ENCODE measurements at regions not wholly inside any gene's neighbourhood (a gene's known extent, or its start where the extent isn't known, plus 50 kb on each side); places are given as distances from the start of the nearest gene placed in this dataset.

- no peaks in the 10 kb centered on the region for H3K36me3 ChIP-seq (ENCODE audit: control insufficient read depth, low read length)
- TF ChIP-seq EZH2phosphoT487 (IDR thresholded peaks at IDR 0.05; ENCODE audit: borderline replicate concordance, low read length) (no peak), CTCF (IDR thresholded peaks at IDR 0.05; ENCODE audit: low read depth, low read length, poor library complexity, severe bottlenecking) (no peak)
- H4K20me1 ChIP-seq (ENCODE audit: control insufficient read depth, insufficient read depth, low read depth, low read length) = no peaks in the 10 kb centered on the region
- no peak overlapping the region for H3K4me3 ChIP-seq (ENCODE audit: low read length)
- H3K27ac ChIP-seq (ENCODE audit: low read depth, low read length) = no peak overlapping the region
- H3K4me1 ChIP-seq (ENCODE audit: control insufficient read depth, low read length) = no peaks in the 10 kb centered on the region
- no peaks in the 10 kb centered on the region for H3K79me2 ChIP-seq (ENCODE audit: control insufficient read depth, low read length)
- H3F3A ChIP-seq (ENCODE audit: control insufficient read depth, insufficient read depth) = no peaks in the 10 kb centered on the region
- no peak overlapping the region for H3K4me2 ChIP-seq (ENCODE audit: low read length)
- peaks cover 36% of the 10 kb centered on the region for H3K27me3 ChIP-seq (ENCODE audit: control insufficient read depth, low read length)
- no peaks in the 10 kb centered on the region for H3K9me3 ChIP-seq (ENCODE audit: control insufficient read depth, insufficient read depth, low read length)
- H3K9me2 ChIP-seq (replicated peaks; ENCODE audit: control insufficient read depth, low read length) = no peaks in the 10 kb centered on the region
Observed at GRCh38 chr15:70519004-70519365, 244.4 kb downstream of the UACA start.

- Histone ChIP-seq H3K9me3 (ENCODE audit: control insufficient read depth, insufficient read depth, low read length) (no peaks in the 10 kb centered on the region), H4K20me1 (ENCODE audit: control insufficient read depth, insufficient read depth, low read depth, low read length) (no peaks in the 10 kb centered on the region)
- TF ChIP-seq CTCF (IDR thresholded peaks at IDR 0.05; ENCODE audit: low read depth, low read length, poor library complexity, severe bottlenecking) = no peak
- no peak for TF ChIP-seq EZH2phosphoT487 (IDR thresholded peaks at IDR 0.05; ENCODE audit: borderline replicate concordance, low read length)
Observed at GRCh38 chr15:70518201-70519003, 245.0 kb downstream of the UACA start.

GRCh38 chr15:70517194-70517590 lies 246.2 kb downstream of the UACA start:
- no peaks in the 10 kb centered on the region for H3K36me3 ChIP-seq (ENCODE audit: control insufficient read depth, low read length)
- H3K4me3 ChIP-seq (ENCODE audit: low read length) = no peak overlapping the region
- H3K27me3 ChIP-seq (ENCODE audit: control insufficient read depth, low read length) = peaks cover 37% of the 10 kb centered on the region
- TF ChIP-seq CTCF (IDR thresholded peaks at IDR 0.05; ENCODE audit: low read depth, low read length, poor library complexity, severe bottlenecking) = no peak
- no peak for TF ChIP-seq EZH2phosphoT487 (IDR thresholded peaks at IDR 0.05; ENCODE audit: borderline replicate concordance, low read length)
- H3K27ac ChIP-seq (ENCODE audit: low read depth, low read length) = no peak overlapping the region
- peaks cover 5% of the 10 kb centered on the region for H3K4me1 ChIP-seq (ENCODE audit: control insufficient read depth, low read length)
- no peaks in the 10 kb centered on the region for H4K20me1 ChIP-seq (ENCODE audit: control insufficient read depth, insufficient read depth, low read depth, low read length)
- H3K9me2 ChIP-seq (replicated peaks; ENCODE audit: control insufficient read depth, low read length) = no peaks in the 10 kb centered on the region
- H3K79me2 ChIP-seq (ENCODE audit: control insufficient read depth, low read length) = no peaks in the 10 kb centered on the region
- H3K4me2 ChIP-seq (ENCODE audit: low read length) = no peak overlapping the region
- no peaks in the 10 kb centered on the region; the same call in 1 of the 2 replicates for H3K9me3 ChIP-seq (ENCODE audit: control insufficient read depth, insufficient read depth, low read length)
- no peaks in the 10 kb centered on the region for H3F3A ChIP-seq (ENCODE audit: control insufficient read depth, insufficient read depth)

More at GRCh38 chr15:70518201-70519003, 245.0 kb downstream of the UACA start:
- Histone ChIP-seq H3F3A (ENCODE audit: control insufficient read depth, insufficient read depth) (no peaks in the 10 kb centered on the region), H3K79me2 (ENCODE audit: control insufficient read depth, low read length) (no peaks in the 10 kb centered on the region), H3K9me2 (replicated peaks; ENCODE audit: control insufficient read depth, low read length) (no peaks in the 10 kb centered on the region), H3K4me1 (ENCODE audit: control insufficient read depth, low read length) (no peaks in the 10 kb centered on the region), H3K4me2 (ENCODE audit: low read length) (no peak overlapping the region), H3K36me3 (ENCODE audit: control insufficient read depth, low read length) (no peaks in the 10 kb centered on the region), H3K4me3 (ENCODE audit: low read length) (no peak overlapping the region), H3K27ac (ENCODE audit: low read depth, low read length) (no peak overlapping the region), H3K27me3 (ENCODE audit: control insufficient read depth, low read length) (peaks cover 37% of the 10 kb centered on the region)
